ENCODE measurements at regions not wholly inside any gene's neighbourhood (a gene's known extent, or its start where the extent isn't known, plus 50 kb on each side); places are given as distances from the start of the nearest gene placed in this dataset.

DNA sequence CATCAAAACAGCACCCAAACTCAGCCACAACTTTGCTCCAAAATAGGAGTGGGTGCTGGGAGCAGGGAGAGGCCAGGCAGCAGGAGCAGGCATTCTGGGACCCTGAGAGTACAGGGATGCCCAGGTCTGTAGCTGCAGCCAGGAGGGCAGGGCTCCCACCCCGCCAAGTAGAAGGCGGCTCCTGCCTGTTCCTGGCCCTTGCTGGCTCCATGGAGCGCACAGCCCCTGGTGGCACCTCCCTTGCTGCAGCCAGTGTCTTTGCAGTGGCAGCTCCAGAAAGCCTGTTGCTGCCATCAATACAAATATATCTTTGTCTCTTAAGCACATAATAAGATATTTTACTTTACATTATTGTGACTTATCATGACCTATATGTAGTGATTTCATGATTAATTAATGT lies 1096.5 kb downstream of the FSCB start:
- no TSS peak for BruUV-seq (replicated peaks)
- Histone ChIP-seq H3K27ac (ENCODE audit: insufficient read depth, low read length) (no peak overlapping the region), H2AK9ac (replicated peaks; ENCODE audit: low read depth, low read length, poor library complexity) (no peak overlapping the region), H3K9me1 (ENCODE audit: insufficient read depth, low read length) (no peaks in the 10 kb centered on the region), H3K56ac (ENCODE audit: extremely low read depth, insufficient read depth, low read length) (no peak overlapping the region), H3K9me3 (ENCODE audit: control insufficient read depth, insufficient read depth, low read length) (peaks cover 4% of the 10 kb centered on the region; the same call in 1 of the 2 replicates), H3K79me1 (ENCODE audit: low read depth in 1 of 2, low read length in 2 of 2) (no peaks in the 10 kb centered on the region), H3K9ac (ENCODE audit: low read depth, low read length) (no peak overlapping the region), H2BK5ac (ENCODE audit: low read depth, low read length, poor library complexity, severe bottlenecking) (no peak overlapping the region), H3K14ac (replicated peaks; ENCODE audit: low read depth, low read length) (no peak overlapping the region), H4K5ac (ENCODE audit: low read depth, low read length) (no peak overlapping the region), H3K4me1 (ENCODE audit: control insufficient read depth, insufficient read depth, low read length) (no peaks in the 10 kb centered on the region), H2BK120ac (ENCODE audit: low read depth, low read length) (no peak overlapping the region), H4K91ac (ENCODE audit: insufficient read depth, low read depth, low read length) (no peak overlapping the region), H4K8ac (ENCODE audit: low read depth in 2 of 2, low read length in 2 of 2) (no peak overlapping the region), H3K18ac (ENCODE audit: low read depth, low read length) (no peak overlapping the region), H4K20me1 (ENCODE audit: insufficient read depth, low read length) (no peaks in the 10 kb centered on the region), H3K4ac (ENCODE audit: low read depth, low read length) (no peak overlapping the region), H3K23ac (ENCODE audit: low read depth, low read length) (no peak overlapping the region), H3K27me3 (ENCODE audit: control insufficient read depth, insufficient read depth, low read length) (no peaks in the 10 kb centered on the region), H3K4me3 (ENCODE audit: insufficient read depth, low read depth, low read length) (no peak overlapping the region), H2AFZ (replicated peaks; ENCODE audit: low read length, poor library complexity) (no peak overlapping the region), H2BK15ac (ENCODE audit: low read depth, low read length) (no peak overlapping the region), H3K36me3 (ENCODE audit: control insufficient read depth, insufficient read depth, low read length) (no peaks in the 10 kb centered on the region), H3K4me2 (ENCODE audit: low read depth, low read length) (no peak overlapping the region), H2AK5ac (ENCODE audit: low read depth, low read length) (no peak overlapping the region), H2BK20ac (ENCODE audit: low read depth, low read length) (no peak overlapping the region)
- ChIA-PET CTCF (interaction anchor here (1.1 kb wide), 1 partner anchor 249 kb away, joined by 3 read pairs; no protein-coding TSS in a partner anchor), POLR2A (ENCODE audit: unreplicated experiment) (no interaction called here)
- ATAC-seq (ENCODE audit: low read depth): no peak
- WGBS, 2 experiments (ENCODE audit: extremely low coverage in 2 of 2, insufficient read length in 1 of 2): no CpG with 5 or more reads among the region's 3 CpGs
- no peak for TF ChIP-seq NFE2L2 (IDR thresholded peaks at IDR 0.05; ENCODE audit: low read depth, low read length)
- TF ChIP-seq, protein P1, sequence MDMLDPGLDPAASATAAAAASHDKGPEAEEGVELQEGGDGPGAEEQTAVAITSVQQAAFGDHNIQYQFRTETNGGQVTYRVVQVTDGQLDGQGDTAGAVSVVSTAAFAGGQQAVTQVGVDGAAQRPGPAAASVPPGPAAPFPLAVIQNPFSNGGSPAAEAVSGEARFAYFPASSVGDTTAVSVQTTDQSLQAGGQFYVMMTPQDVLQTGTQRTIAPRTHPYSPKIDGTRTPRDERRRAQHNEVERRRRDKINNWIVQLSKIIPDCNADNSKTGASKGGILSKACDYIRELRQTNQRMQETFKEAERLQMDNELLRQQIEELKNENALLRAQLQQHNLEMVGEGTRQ (IDR thresholded peaks at IDR 0.05; ENCODE audit: low read depth, low read length): no peak
- no peak for TF ChIP-seq FOS (IDR thresholded peaks at IDR 0.05; ENCODE audit: low read depth, low read length)
- TF ChIP-seq RAD21 (IDR thresholded peaks at IDR 0.05; ENCODE audit: low read length): no peak
- TF ChIP-seq, protein P2, sequence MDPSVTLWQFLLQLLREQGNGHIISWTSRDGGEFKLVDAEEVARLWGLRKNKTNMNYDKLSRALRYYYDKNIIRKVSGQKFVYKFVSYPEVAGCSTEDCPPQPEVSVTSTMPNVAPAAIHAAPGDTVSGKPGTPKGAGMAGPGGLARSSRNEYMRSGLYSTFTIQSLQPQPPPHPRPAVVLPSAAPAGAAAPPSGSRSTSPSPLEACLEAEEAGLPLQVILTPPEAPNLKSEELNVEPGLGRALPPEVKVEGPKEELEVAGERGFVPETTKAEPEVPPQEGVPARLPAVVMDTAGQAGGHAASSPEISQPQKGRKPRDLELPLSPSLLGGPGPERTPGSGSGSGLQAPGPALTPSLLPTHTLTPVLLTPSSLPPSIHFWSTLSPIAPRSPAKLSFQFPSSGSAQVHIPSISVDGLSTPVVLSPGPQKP (IDR thresholded peaks at IDR 0.05; ENCODE audit: borderline replicate concordance, low read depth, low read length): no peak
- TF ChIP-seq MAZ (IDR thresholded peaks at IDR 0.05; ENCODE audit: borderline replicate concordance, low read depth, low read length): no peak
- TF ChIP-seq RFX5 (IDR thresholded peaks at IDR 0.05; ENCODE audit: low read depth, low read length): no peak
- TF ChIP-seq CHD1 (IDR thresholded peaks at IDR 0.05; ENCODE audit: low read depth, low read length): no peak
- no peak for TF ChIP-seq RCOR1 (IDR thresholded peaks at IDR 0.05; ENCODE audit: insufficient replicate concordance, low read length)
- no peak for TF ChIP-seq POLR2A (IDR thresholded peaks at IDR 0.05; ENCODE audit: low read depth, low read length)
- no peak for TF ChIP-seq CEBPB (IDR thresholded peaks at IDR 0.05; ENCODE audit: low read depth, low read length)
- no peak for TF ChIP-seq SMC3 (IDR thresholded peaks at IDR 0.05; ENCODE audit: low read depth, low read length)
- TF ChIP-seq MXI1 (IDR thresholded peaks at IDR 0.05; ENCODE audit: borderline replicate concordance, low read depth, low read length): no peak
- TF ChIP-seq, protein P3, sequence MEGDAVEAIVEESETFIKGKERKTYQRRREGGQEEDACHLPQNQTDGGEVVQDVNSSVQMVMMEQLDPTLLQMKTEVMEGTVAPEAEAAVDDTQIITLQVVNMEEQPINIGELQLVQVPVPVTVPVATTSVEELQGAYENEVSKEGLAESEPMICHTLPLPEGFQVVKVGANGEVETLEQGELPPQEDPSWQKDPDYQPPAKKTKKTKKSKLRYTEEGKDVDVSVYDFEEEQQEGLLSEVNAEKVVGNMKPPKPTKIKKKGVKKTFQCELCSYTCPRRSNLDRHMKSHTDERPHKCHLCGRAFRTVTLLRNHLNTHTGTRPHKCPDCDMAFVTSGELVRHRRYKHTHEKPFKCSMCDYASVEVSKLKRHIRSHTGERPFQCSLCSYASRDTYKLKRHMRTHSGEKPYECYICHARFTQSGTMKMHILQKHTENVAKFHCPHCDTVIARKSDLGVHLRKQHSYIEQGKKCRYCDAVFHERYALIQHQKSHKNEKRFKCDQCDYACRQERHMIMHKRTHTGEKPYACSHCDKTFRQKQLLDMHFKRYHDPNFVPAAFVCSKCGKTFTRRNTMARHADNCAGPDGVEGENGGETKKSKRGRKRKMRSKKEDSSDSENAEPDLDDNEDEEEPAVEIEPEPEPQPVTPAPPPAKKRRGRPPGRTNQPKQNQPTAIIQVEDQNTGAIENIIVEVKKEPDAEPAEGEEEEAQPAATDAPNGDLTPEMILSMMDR (conservative IDR thresholded peaks at IDR 0.05; ENCODE audit: low read depth, low read length): no peak
- no peak for TF ChIP-seq BHLHE40 (IDR thresholded peaks at IDR 0.05; ENCODE audit: low read depth, low read length)
- no peak for DNase-seq
- intact Hi-C loops (cut with micrococcal nuclease): no loop called here
- in situ Hi-C loops (cut with MboI; ENCODE audit: low sequenced_read_pairs): no loop called here
- dilution Hi-C loops (cut with HindIII; ENCODE audit: low sequenced_read_pairs, unreplicated experiment): no loop called here
